ENCODE measurements at regions not wholly inside any gene's neighbourhood (a gene's known extent, or its start where the extent isn't known, plus 50 kb on each side); places are given as distances from the start of the nearest gene placed in this dataset.

GRCh38 chr17:77530591-77530990 lies 389.8 kb downstream of the SEC14L1 start:
- Histone ChIP-seq H4K5ac (ENCODE audit: insufficient read length, low read depth, low read length) (no peak overlapping the region), H4K91ac (replicated peaks; ENCODE audit: insufficient read length, low read length) (no peak overlapping the region), H3K4ac (replicated peaks; ENCODE audit: insufficient read length, low read depth, low read length) (no peak overlapping the region), H2BK20ac (ENCODE audit: low read length) (no peak overlapping the region), H3K79me1 (ENCODE audit: low read depth, low read length) (no peaks in the 10 kb centered on the region; the same call in 1 of the 2 replicates), H4K20me1 (replicated peaks in 1 of 2; ENCODE audit: control insufficient read depth in 1 of 2, insufficient read depth in 2 of 2, low read length in 2 of 2) (no peaks in the 10 kb centered on the region), H3K56ac (replicated peaks; ENCODE audit: insufficient read length, low read depth, low read length) (no peak overlapping the region), H3K23me2 (ENCODE audit: low read depth, low read length) (peaks cover 9% of the 10 kb centered on the region; the same call in 1 of the 2 replicates), H3K23ac (ENCODE audit: insufficient read length) (no peak overlapping the region), H3K27ac (ENCODE audit: low read depth, low read length) (no peak overlapping the region), H3K27me3 (replicated peaks in 1 of 4; ENCODE audit: control insufficient read depth in 3 of 4, extremely low read depth in 1 of 4, insufficient read depth in 3 of 4, low read length in 3 of 4) (peaks cover 0 to 24% (median 20%) of the 10 kb centered on the region in 4 experiments; a peak in 6 of 7 replicates), H3K4me1 (replicated peaks in 1 of 4; ENCODE audit: control insufficient read depth in 3 of 4, insufficient read depth in 4 of 4, low read length in 3 of 4) (peaks cover 0 to 3% (median 0%) of the 10 kb centered on the region in 4 experiments; a peak in 2 of 7 replicates), H4K8ac (ENCODE audit: extremely low read depth, insufficient read depth, low read length) (no peak overlapping the region), H3K9me3 (ENCODE audit: insufficient read depth in 2 of 2, low read depth in 1 of 2, low read length in 1 of 2) (peaks cover 7 to 13% of the 10 kb centered on the region in 2 experiments; a peak in 2 of 4 replicates), H3K36me3 (ENCODE audit: control insufficient read depth in 2 of 4, insufficient read depth in 4 of 4, low read length in 3 of 4) (no peaks in the 10 kb centered on the region), H3K4me2 (ENCODE audit: insufficient read depth in 1 of 2, low read depth in 2 of 2, low read length in 2 of 2) (no peak overlapping the region), H2BK15ac (ENCODE audit: low read length) (no peak overlapping the region), H3K4me3 (ENCODE audit: extremely low read depth in 1 of 4, insufficient read depth in 2 of 4, low read depth in 3 of 4, low read length in 4 of 4) (no peak overlapping the region), H3K14ac (ENCODE audit: insufficient read length) (no peak overlapping the region), H2AK5ac (ENCODE audit: low read depth, low read length) (no peak overlapping the region), H3K18ac (ENCODE audit: extremely low read depth, low read length) (no peak overlapping the region), H3K9ac (replicated peaks in 1 of 4; ENCODE audit: extremely low read depth in 1 of 4, low read depth in 3 of 4, low read length in 3 of 4) (no peak overlapping the region), H2AFZ (ENCODE audit: low read length) (no peak overlapping the region), H3K79me2 (ENCODE audit: control insufficient read depth in 1 of 2, insufficient read depth in 2 of 2, low read length in 2 of 2) (no peaks in the 10 kb centered on the region), H2BK12ac (ENCODE audit: low read depth, low read length) (no peak overlapping the region), H2BK120ac (replicated peaks; ENCODE audit: low read depth, low read length) (no peak overlapping the region), H2BK5ac (ENCODE audit: low read depth, low read length) (no peak overlapping the region)
- ChIA-PET POLR2A (ENCODE audit: partially characterized antibody) (no interaction called here), CTCF (ENCODE audit: partially characterized antibody) (no interaction called here)
- WGBS, 2 experiments (ENCODE audit: extremely low coverage in 1 of 2, insufficient coverage in 1 of 2, insufficient read length in 1 of 2, insufficient replicate concordance in 2 of 2, low coverage in 1 of 2, low lambda C conversion rate in 2 of 2, missing lambda C conversion rate in 1 of 2), result 85% methylated on average over 12 of the region's 12 CpGs; no CpG with 5 or more reads in 1 of the 2 experiments
- DNase-seq (ENCODE audit: low read depth in 1 of 2, low spot score in 2 of 2) (no peak), FAIRE-seq (no peak)
- no peak for TF ChIP-seq POLR2AphosphoS5 (IDR thresholded peaks at IDR 0.05; ENCODE audit: low read depth, low read length)
- TF ChIP-seq ZNF274 (IDR thresholded peaks at IDR 0.05; ENCODE audit: borderline replicate concordance, extremely low read depth, low read length), result no peak
- no peak for TF ChIP-seq RFX5 (IDR thresholded peaks at IDR 0.05; ENCODE audit: borderline replicate concordance, low read depth, low read length)
- TF ChIP-seq FOSL1 (IDR thresholded peaks at IDR 0.05; ENCODE audit: insufficient read depth, low read depth, low read length), result no peak
- no peak for TF ChIP-seq MAFK (IDR thresholded peaks at IDR 0.05; ENCODE audit: low read depth, low read length)
- no peak for TF ChIP-seq YY1 (IDR thresholded peaks at IDR 0.05; ENCODE audit: low read depth, low read length)
- no peak for TF ChIP-seq CHD1 (IDR thresholded peaks at IDR 0.05; ENCODE audit: low read depth, low read length)
- TF ChIP-seq, protein P1, sequence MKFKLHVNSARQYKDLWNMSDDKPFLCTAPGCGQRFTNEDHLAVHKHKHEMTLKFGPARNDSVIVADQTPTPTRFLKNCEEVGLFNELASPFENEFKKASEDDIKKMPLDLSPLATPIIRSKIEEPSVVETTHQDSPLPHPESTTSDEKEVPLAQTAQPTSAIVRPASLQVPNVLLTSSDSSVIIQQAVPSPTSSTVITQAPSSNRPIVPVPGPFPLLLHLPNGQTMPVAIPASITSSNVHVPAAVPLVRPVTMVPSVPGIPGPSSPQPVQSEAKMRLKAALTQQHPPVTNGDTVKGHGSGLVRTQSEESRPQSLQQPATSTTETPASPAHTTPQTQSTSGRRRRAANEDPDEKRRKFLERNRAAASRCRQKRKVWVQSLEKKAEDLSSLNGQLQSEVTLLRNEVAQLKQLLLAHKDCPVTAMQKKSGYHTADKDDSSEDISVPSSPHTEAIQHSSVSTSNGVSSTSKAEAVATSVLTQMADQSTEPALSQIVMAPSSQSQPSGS (IDR thresholded peaks at IDR 0.05; ENCODE audit: low read length), result no peak
- TF ChIP-seq E2F6 (IDR thresholded peaks at IDR 0.05), result no peak
- TF ChIP-seq JUN (IDR thresholded peaks at IDR 0.05; ENCODE audit: low read depth, low read length), result no peak
- TF ChIP-seq, protein P2, sequence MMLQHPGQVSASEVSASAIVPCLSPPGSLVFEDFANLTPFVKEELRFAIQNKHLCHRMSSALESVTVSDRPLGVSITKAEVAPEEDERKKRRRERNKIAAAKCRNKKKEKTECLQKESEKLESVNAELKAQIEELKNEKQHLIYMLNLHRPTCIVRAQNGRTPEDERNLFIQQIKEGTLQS (IDR thresholded peaks at IDR 0.05; ENCODE audit: insufficient read depth, low read depth, low read length), result no peak
- TF ChIP-seq KDM5A (IDR thresholded peaks at IDR 0.05; ENCODE audit: low read length), result no peak
